Dermis blood vessel endothelial cell (primary cell): ENCODE measurements at regions not wholly inside any gene's neighbourhood (a gene's known extent, or its start where the extent isn't known, plus 50 kb on each side); places are given as distances from the start of the nearest gene placed in this dataset.

Experiments used
- DNase-seq: peaks from one replicate; pipeline ENCODE4 v3.0.0; 2010

DNA sequence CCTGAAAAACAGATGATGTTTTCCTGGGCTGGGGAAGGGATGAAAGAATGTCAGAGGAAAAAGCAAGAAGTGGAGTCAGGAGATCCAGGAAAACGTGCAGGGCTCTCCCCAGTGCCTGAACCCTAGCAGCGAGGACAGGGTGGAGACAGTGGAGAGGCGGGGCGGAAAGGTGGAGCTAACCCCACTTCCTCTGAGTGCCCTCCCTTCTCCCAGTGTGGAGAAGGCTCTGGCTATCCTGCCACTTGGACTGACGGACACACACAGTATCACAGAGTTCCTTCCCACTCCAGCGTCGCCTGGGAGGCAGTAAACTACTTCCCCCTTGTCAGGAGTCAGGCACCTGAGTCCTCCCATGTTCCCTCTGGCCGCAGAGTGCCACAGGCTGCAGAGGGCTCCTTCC, 125.3 kb upstream of the CHRNA7 start:
- no peak for DNase-seq

DNA sequence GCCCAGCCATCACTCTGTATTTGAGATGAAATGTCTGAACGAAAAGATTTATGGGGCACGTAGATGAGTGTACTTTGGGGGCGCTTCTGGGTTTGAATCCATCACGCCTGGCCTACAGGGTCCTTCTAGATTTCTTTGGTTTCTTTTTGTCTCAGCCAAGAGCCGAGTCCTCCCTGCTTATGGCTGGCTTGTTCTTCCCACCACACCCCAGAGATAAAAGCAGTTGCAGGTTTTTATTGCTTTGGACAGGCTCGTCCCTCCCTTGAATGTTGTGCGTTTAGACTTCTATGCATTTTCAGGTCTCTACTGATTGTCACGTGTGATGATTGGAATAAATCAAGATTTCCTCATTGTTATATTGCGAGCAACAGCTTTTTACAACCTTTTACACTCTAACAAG, 104.8 kb upstream of the CHRNA7 start:
- no peak for DNase-seq

DNA sequence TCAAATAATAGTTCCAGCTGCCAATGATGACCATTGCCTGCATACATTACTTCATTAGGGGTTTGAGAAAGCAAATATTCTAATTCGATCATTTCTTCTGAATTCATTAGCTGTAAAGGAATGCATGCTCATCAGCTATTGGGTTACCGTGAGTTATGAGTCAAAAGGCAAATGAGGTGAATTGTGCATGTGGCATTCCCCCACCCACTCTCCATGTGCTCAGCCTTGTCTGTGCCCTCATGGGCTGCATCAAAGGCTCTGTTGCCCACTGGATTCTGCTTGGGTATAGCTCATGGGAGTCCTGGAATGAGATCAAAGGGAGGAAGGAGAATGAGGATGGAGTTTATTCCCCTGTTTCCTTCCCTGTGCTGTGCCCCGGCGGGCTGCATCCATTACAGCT, 99.3 kb upstream of the CHRNA7 start:
- DNase-seq: no peak

DNA sequence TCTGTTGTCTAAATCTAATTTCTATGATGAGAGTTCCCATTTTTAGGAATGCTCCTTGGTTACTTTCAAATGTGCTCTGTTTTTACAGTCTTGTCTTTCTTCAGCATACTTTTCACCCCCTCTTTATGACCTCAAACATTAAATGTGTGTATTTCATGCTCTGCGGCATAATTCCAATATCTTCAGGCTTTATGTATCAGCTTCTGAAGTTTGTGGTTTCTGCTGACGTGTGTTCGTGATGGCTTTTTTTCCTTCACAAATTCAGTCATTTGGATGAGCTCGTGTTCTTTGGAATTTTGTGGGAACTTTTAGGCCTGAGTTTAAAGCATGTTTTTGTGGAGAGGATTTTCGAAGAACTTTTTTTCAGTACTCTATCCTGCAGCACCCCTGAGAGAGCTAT, 97.7 kb upstream of the CHRNA7 start:
- no peak for DNase-seq

DNA sequence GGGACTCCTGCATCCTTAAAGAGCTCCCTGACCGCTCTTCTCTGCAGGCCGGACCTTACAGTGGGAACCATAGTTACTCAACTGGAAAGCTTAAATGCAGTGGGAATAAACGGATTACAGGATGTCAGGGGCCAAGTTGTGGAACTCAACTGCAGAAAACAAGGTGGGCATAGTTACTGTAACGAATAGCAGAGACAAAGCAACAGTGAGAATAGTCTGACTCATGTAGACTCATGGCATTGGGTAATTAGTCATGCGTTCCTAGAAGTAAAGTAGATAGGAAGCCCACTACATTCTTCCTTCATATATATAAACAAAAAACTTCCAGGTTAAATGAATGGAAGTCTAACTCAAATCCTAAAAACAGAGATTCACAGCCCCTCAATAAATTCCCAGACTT, 95.5 kb upstream of the CHRNA7 start:
- no peak for DNase-seq

DNA sequence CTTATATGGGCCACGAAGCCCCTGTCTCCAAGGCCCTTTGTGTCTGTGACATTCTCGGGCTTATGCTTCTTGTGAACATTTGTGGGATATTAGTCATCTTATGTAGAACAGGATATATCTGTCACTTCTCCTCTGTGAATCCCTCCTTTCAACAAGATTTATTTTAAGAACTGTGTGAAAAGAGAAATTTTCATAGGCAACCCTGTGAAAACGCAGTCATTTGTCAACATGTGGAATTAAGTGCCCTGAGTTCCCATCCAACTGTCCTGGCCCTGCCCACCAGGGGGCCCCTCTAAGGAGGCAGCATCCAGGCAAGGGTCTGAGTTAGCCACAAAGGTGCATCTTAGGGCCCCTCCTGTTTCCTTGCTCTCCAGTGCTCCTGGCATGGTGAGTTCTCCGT, 76.8 kb upstream of the CHRNA7 start:
- DNase-seq: no peak

DNA sequence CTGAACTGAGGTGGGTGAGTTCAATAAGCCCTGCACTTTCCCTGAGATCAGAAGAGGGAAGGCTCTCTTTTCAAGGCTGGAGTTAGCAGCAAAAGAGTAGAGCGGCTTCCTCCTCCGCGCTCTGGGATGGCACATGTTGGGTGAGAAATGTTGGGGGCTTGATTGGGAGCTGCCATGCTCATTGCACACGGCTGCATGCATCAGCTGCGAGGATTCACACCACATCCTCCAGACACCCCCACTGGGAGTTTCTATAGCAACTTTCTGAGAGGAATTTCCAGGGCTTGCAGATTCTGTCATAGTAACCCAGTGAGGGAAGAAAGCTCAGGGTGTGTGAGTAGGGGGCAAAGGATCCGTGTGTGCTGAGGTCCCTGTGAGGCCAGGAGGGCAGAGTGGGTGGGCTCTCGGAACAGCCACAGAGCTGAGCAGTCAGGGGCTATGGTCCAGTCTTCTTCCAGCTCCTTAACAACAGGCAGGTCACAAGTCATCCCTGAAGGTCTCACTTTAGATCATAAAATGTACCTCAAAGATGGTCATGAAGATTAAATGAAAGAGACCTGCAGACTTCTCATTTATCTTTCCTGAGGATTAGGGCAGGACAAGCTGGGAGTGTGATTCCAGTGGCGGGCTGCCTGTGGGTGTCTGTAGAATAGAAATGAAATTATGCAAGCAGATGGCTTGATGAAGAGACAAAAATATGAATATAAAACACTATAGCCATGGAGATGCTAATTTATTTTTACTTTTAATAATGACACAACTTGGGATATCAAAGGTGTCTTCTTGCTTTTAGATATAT, 75.7 kb upstream of the CHRNA7 start:
- DNase-seq: no peak

DNA sequence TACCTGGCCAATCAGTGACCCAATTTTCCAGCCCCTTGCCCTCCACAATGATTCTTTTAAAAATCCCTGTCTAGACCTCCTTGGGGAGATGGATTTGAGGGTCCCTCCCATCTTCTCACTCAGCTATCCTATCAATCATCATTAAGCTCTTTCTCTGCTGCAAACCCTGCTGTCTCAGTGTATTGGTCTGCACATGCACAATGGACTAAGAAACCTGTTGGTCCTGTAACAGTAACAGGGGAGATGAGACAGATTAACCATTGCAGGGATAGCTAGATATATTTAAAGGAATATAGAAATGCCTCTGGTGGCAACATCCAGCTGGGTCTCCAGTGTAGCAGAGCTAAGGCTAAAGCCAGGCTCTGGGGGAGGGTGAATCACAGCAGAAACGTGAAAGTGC, 74.6 kb upstream of the CHRNA7 start:
- no peak for DNase-seq

DNA sequence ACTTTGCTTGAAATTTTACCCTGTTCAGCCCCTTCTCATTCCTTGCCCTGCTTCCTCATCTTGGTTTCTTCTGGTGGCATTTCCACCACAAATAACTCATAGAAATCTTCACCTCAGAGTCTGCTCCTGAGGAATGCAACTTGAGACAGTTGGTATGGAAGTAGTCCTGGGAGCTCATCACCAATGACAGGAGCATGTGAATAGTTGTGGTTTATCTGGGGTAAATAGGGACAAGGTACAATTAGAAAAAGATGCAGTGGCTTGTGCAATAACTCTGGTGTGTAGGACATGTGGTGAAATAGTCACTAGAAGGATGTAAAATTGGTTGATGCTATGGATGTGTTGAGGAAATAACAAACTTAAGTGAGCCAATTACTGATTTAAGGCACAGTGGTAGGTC, 72.7 kb upstream of the CHRNA7 start:
- DNase-seq: no peak

DNA sequence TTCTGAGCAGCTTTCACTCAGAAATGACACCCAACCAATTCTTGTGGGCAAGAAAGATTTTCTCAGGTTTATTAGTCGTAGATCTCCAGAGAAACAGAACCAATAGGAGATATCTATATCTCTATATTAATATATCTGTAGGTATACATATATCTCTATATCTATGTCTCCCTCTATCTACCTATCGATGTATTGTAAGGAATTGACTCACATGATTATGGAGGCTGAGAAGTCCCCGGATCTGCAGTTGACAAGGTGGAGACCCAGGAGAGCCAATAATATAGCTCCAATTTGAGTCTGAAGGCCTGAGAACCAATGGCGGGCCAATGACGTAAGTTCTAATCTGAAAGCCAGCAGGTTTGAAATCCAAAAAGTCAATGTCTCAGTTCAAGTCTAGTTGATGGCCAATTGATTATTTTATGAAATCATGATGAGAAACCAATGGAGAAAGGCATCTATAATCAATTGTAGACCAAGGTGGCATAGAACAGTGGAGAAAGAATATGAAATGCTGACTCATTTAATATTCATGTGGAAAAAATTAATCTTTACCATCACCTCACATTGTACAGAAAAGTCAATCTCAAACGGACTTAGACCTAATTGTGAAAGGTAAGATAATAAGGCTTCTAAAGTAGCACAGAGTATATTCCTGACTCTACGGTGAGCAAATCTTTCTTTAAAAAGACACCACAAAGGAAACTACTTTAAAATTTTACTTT, 65.6 kb upstream of the CHRNA7 start:
- DNase-seq: no peak

DNA sequence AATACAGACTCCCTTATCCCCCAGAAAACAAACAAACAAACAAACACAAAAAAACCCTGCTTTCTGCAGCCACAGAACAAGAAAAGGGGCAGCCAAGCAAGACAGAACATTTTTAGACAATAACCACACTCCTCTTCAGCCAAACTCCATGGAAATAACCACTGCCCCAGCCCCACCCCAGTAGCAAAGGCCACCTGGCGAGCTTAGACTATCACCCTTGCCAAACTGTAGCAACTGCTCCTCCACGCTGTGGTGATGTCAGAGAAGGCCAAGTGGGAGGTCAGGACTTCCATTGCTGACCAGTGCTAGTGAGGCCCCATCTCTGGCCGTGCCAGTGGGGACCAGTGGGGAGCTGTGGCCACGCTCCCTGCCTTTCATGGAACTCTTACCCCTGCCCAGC, 60.3 kb upstream of the CHRNA7 start:
- no peak for DNase-seq

DNA sequence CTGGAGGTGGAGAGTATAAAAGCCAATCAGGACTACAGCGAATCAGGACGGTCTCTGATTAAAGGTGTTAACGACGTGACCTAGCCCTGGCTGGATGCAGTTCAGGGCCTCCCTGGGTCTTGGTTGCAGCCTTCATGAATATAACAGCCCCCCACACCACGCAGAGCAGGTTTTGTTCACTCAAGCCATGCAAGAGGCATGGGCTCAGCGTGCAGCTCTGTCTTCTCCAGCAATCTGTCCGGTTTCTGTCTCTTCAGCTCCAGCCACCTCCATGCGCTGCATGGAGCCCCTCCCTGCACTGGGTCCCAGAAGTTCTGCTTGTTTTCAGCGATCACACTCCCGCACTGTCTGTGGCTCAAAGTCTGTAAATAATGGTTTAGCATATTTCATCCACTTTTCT, 57.1 kb upstream of the CHRNA7 start:
- DNase-seq: no peak

DNA sequence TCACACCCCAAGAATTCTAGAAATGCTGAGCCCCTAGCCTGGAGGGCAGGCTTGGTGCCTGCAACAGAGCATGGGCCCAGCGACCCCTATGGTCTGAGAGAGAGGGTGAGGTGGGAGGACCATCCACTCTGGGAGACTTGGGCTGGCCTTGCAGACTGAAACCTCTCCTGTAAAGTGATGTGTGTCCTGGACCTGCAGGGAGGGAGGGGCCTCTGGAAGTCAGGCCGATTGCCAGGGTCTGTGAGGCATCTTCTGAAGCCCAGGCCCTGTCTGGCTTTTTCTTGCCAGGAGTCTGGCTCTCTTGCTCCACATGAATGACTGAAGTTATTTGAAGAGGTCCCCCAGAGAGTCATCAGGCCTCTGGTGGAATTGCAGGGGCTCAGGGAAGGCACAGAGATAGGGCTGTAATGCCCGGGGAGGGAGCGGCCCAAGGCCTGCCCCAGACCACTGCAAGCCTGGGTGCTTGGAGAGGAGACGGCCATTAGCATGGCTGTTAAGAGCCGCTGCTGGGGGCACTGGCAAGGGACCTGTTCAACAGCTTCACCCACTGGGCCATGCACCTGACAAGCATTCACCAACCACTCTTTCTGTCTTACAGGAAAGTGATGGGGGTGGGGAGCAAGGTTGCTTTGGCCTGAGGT, 56.0 kb upstream of the CHRNA7 start:
- DNase-seq: no peak

DNA sequence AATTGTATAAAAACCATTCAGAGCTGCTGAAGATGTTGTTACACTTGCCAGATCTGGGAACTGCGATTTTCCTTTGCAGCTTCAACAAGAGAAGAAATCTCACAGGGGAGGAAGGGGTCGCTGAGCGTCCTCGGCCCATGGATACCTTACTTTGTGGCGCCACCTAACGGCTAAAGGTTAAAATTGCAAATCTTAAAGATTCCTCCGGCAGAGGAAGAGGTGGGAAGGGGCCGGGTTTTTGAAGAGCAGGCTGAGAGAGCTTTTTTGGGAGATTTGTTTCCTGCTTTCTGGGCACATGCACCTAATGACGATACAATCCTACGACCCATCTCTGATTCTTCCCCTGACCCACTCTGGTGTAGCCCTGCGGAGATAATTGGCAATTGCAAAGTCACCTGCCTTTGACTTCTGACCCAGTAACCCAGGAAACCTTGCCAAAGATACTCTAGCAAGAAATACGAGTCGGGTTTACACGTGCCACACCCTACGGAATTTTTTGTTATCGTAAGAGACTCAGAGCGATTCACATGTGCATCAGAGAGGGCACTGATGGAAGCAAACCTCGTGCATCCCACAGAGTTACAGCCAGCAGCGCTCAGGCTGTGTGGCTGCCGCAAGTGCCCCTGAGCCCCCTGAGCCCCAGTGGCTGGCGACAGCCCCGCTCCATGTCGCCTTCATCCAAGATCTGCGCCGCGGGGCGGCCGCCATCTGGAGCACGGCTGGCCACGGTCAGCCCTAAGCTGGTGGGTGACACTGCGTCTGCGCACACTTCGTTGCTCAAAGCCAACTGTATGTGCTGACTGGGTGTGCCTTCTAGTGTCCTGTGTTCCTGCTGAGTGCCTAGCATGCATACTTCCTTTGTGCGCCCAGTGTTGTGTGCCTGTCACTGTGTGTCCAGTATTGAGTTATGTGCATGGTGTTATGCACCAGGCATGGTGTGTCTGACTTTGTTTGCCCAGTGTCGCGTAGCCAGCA, 55.2 kb upstream of the CHRNA7 start:
- DNase-seq: peak; percentile 50

DNA sequence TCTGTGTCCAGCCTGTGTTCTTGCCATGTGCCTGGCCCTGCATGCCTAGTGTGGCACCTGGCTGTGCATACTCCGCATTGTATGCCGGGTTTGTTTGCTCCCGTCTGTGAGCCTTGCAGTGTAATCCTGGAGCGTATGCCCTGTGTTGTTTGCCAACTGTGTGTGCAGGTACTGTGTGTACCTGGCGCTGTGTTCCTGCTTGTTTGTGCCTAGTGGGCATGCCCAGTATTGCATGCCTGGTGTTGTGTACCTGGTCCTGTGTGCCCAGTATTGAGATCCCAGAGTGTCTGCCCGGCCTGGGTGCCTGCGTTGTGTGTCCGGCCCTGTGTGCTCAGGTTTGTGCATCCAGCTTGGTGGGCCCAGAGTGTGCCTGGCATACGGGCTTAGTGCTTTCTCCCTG, 54.5 kb upstream of the CHRNA7 start:
- DNase-seq: no peak

DNA sequence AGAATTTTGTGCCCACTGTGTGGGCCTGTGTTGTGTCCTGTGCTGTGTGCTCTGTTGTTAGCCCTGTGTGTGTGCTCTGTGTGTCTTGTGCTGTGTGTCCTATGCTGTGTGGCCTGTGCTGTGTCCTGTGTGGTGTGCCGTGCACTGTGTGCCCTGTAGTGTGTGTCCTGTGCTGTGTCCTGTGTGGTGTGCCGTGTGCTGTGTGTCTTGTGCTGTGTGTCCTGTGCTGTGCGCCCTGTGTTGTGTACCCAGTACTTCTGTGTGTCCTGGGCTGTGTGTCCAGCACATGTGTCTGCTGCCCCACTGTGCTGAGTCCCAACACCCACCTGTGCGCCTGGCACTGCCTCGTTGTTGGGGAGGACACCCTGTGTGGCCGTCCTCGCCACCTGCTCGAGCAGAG, 53.2 kb upstream of the CHRNA7 start:
- DNase-seq: no peak

DNA sequence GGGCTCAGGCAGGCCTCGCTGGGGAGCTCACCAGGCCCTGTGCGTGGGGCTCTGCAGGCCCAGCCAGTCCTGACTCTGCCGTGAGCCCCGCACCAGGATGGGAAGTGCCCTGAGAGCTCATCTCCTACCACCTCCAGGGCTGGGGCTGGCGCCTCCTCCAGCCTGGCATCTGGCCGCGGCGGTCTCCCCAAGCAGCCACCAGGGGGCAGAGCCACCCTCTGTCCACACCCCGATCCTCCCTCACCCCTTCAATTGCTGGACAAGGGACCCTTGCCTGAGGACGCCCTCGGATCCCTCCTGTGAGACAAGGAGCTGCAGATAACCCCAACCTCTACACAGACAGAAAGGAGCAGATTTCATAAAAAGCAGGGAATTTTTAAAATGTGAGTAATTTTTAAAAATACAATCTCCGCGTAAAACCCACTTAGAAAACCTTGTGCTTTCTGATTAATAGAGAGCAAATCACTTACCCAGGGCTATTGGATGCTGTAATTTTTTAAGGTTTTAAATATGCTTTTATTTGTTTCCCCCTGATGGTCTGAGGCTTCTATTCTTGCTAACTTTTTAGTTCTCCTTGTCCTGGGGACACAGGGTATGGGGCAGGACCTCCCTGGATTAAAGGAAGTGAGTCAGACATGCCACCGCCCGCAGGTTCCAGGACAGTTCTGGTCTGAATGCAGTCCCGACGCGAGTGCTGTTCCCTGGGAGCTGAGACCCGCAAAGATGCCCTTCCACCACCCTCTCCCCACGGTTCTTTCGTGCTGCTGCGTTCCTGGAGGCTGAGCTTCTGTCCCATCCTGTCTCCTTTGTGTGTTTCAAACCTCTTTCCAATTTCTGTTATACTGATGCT, 52.3 kb upstream of the CHRNA7 start:
- DNase-seq: peak; percentile 68
